NCI-H82 (cell line): ENCODE measurements at regions not wholly inside any gene's neighbourhood (a gene's known extent, or its start where the extent isn't known, plus 50 kb on each side); places are given as distances from the start of the nearest gene placed in this dataset.
"Not testable (repeated sequence)": the region's sequence is repeated elsewhere in the genome, so short reads cannot be mapped to it uniquely, and the experiment has no call there.

Experiments
- DNase-seq: peaks from one replicate; lab custom pipeline; 2025; lab: John Stamatoyannopoulos, UW

DNA sequence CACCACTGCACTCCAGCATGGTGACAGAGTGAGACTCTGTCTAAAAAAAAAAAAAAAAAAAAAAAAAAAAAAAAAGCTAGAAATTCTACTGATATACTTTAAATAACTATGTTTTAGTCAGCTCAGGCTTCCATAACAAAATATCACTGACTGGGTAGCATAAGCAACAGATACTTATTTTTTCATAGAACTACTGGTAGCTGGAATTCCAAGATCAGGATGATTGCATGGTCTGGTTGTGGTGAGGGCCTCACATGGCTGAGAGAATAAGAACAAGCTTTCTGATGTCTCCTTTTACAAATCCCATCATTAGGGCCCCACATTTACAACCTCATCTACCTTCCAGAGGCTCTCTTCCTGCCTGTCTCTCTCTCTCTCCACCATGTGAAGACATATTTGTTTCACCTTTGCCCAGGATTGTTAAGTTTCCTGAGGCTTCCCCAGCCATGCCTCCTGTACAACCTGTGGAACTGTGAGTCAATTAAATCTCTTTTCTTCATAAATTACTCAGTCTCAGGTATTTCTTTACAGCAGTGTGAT, 126.7 kb upstream of the SEMA3C start:
- DNase-seq = no peak

DNA sequence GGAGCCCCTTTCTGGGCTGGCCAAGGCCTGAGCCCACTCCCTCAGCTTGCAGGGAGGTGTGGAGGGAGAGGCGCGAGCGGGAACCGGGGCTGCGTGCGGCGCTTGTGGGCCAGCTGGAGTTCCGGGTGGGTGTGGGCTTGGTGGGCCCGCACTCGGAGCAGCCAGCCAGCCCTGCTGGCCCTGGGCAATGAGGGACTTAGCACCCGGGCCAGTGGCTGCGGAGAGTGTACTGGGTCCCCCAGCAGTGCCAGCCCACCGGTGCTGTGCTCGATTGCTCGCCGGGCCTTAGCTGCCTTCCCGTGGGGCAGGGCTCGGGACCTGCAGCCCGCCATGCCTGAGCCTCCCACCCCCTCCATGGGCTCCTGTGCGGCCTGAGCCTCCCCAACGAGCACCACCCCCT, 123.8 kb upstream of the SEMA3C start:
- not testable (repeated sequence) for DNase-seq

DNA sequence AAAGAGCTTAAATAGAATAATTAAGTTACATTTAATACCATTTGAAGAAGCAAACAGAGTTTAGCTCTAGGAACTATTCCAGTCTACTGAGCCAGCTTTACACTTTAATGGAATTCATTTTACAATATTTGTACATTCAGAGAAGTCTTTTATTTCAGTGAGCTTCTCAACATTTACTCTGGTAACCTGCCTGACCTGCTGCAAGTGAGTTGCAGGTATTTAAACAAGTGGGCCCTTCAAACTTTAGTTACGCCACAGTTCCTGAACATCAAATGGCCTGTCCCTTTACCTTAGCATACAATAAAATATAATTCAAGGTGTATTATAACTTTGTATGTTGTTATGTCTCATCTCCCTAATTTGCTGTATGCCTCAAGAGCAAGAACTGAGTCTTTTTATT, 121.6 kb upstream of the SEMA3C start:
- no peak for DNase-seq

DNA sequence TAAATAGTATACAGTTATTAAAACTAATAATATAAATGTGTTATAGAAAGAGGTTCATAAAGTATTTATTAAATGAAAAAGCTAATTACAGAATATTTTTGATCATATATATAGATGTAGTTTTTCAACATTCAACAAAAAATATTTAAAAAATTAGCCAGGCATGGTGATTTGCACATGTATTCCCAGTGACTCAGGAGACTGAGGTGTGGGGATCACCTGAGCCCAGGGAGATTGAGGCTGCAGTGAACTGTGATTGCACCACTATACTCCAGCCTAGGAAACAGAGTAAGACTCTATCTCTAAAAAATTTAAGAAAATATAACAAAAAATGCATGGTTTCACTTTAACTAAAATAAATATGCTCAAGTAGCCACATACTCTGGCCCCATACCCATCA, 118.0 kb upstream of the SEMA3C start:
- DNase-seq = no peak

DNA sequence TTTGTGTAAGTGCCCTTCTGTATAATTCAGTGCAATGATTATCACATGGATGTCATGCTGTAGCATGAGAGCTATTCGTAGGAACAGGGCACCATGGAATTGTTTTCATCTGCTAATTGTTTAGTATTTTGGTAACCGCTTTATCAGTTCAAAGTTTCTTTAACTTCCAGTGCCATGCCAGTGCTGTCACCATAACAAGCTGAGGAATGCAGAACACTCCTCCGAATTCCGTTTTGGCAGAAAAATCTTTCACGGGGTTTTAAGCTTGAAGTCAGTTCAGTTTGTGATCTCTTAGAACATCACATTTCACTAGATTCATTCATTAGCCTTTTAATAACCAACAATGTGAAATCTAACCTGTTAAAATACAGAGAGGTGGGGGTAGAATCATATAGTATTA, 117.2 kb upstream of the SEMA3C start:
- DNase-seq = no peak

DNA sequence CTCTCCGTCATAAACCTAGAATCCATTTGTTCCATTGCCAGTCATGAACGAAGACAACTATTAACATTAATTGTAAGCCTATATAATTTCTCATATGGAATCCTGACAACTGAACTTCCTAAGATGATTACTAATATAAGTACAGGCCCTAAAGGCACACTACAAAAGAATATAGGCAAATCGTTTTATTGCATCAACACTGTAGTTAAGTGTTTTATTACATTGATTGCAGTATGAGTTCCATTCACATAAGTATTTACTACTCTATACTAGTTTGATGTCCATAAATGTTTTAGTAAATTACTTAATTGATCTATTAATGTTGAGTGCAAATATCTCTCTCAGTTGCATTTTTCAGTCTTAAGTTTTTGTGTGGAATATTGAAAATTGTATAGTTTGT, 113.1 kb upstream of the SEMA3C start:
- no peak for DNase-seq

DNA sequence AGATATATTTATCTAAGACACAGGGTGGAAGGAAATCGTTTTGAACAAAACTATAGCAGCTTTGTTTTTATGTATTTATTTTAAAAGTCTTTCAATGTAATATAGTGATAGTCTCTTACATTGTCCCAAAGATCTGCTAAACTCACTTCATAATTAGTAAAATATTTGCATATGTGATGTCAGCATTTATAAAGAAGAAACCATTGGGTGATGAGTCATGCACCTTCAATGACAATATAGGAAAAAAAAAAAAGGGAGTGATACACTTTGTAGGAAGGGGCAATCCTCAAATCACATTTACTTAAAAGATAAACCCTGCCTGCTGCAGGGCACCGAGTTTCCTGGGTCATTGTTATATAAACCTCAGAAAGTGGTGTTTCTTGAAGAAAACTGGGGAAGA, 112.4 kb upstream of the SEMA3C start:
- no peak for DNase-seq

DNA sequence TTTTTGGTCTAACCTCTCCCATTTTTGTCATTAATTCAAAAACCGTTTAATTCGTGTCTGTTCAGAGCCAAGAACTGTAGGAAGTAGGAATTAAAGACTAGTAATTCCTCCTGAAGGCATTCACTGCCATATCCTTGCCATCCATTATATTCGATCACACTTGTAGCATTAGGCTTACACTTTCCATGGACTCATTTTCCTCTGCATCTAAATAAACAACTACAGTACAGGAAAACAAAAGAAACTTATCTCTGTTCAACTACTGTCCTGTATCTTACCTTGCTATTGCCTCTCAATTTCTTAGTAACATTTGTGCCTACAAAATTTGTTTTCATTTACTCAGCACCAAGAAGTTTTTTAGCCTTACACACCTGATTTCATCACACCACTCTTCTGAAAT, 111.6 kb upstream of the SEMA3C start:
- peak; percentile 2 for DNase-seq

DNA sequence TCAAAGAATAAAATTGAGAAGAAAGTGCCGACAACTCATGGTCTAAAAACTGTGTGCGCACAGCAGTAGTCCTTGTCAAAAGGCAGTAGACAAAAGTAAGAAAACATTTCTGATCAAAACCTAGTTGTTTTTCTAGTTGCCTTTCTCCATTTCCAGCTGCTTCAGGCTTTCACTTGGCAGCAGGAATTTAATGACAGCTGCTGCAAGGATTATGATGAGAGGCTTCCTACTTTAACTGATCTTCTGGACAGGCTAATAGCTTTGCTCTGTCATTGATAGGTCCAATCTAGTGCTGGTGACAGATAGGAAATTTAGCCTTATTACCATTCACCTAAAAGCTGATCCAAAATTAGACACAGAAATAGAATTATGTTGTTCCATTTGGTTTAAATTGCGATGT, 110.7 kb upstream of the SEMA3C start:
- peak; percentile 92 for DNase-seq

DNA sequence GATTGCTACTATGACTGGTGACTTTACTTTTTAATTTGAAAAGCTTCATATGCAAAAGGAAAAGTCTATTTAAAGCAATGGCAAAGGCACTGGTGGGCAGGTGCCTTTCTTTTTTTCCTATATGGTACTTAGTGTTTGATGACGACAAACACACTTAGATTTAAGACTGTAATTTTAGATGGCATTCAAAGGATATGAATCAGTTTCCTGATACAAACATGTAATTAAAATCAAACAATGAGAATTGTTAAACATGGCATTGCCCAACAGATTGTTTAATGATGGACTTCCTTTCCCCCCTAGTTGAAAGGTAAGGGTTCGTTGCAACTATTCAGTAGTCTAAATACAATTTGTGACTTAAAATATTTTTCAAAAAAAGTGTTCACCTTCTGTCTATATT, 106.5 kb upstream of the SEMA3C start:
- DNase-seq = no peak

DNA sequence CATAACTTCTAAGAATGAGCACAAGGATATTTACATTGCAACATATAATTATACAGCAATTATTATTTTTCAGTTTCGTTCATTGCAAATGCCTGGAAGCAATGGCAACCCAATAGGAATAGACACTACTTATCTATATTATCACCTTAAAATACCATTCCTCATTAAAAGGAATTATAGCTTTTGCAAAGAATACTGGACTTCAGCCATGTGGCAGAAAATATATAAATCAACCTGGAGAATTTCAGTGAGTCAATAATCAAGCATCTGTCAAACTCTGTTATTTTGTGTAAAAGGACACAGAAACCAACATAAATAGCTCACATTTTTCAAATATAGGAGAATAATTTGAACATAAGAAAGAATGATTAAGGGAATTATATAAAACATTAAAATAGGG, 96.1 kb upstream of the SEMA3C start:
- DNase-seq = no peak

DNA sequence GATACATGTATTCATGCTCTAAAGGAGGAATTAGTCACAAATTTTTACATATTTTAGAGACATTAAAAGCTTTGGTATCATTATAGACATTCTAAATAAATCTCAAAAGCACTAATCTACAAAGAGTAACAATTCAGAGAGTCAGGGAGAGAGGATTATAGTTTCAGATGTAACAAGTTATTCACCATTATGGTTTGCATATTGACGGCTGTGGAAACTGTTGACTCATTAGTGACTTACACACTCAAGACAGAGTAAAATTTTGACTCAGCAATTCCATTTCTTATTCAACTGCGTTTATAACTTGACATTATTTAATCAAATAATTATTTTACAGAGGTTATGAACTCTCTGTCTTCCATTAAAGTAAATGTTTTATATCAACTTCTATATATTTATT, 95.4 kb upstream of the SEMA3C start:
- DNase-seq = no peak

DNA sequence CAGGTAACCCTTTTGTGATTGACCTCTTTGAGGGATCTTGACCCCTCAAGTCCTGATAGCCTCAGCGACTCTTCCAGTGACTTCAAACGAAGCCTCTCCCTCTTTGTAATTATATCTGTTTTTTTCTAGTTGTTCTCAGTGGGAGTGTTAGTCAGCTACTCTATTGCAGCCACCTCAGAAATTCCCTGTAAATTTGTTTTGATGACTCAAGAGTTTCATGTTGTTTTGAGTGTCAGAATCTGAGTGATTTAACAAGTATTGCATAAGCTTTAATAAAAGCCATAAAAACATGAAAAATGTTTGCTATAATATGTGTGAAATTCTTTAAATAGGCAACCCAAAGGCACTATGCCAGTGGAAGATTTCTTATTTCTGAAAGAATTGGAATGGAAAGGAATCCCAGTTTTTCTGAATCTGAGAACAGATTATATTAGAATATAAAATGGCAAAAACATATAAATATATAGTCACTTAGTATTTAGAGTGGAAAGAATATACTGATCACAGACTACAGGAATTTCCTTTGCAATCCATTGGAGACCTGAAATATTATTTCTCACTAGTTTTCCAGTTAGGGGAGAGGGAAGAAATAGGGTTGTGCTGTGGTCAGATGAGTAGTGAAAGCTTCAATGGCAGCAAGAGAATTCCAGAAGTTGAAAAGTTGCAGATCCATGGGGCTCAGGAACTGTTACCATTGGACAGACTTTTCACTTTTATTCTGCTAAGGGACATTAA, 94.4 kb upstream of the SEMA3C start:
- DNase-seq = no peak

DNA sequence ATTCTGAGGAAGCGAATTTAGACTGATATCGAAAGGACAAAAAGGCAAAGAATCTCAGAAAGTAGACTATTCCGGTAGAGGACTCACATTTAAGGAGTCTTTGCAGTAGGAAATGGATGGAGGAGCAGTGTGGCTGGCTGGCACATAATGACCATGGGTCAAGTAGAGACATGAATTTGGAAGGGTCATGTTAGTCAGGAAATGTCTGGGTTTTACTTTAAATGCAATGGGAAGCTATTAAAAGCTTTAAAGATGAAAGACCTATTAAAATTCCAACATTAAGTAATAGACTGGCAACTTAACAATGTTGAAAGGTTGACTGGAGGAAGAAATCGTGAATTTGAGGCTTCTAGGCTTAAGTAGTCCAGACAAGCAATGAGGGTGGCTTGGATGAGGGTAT, 90.0 kb upstream of the SEMA3C start:
- DNase-seq = no peak

DNA sequence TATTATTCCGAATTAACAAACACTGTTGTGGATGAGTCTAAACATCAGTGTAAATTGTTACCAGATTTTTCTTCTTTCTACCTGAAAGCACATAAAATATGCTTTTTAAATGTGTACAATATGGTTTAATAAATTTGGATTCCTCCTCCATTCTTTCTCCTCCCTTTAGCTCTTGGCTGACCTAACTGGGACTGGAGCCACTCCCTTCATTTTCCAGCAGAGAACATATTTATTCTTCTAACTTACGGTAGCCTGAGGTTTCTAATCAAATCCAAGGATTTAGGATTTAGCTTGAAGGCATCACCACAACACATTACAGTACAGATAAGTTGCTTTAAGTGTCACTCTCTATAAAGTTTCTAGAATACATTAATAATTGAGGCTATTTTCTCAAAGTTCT, 88.2 kb upstream of the SEMA3C start:
- DNase-seq = no peak

DNA sequence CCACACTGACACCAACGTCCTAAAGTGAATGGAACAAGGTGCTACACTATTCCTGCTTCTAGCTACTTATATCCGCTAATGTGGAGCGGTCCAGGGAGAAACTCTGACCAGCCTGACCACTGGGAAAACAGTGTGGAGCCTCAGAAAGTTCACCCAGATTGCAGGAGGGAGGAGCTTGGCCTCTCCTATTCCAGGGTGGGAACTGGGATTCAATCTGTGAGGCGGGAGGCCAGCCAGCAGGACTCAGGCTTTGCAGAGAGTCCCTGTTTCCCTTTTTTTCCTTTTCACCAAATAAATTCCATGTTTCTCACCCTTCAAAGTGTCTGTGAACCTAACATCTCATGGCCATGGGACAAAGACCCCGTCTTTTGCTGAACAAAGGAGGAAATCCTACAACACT, 86.4 kb upstream of the SEMA3C start:
- DNase-seq = no peak

DNA sequence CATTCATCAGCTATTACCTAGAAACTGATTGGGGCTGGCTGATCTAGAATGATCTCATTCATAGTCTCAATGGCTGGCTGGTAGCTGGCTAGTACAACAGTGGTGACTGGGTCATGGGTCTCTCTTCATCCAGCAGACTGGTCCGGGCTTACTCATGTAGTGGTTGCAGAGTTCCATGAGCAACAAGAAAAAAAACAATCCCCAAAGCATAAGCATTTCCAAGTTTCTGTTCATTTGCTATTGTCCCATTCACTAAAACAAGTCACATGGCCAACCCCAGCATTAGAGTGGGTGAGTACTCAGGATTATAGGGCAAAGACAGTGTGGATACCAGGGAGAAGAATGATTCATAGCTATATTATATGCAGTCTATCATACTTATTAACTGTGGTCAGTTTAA, 85.2 kb upstream of the SEMA3C start:
- DNase-seq = no peak

DNA sequence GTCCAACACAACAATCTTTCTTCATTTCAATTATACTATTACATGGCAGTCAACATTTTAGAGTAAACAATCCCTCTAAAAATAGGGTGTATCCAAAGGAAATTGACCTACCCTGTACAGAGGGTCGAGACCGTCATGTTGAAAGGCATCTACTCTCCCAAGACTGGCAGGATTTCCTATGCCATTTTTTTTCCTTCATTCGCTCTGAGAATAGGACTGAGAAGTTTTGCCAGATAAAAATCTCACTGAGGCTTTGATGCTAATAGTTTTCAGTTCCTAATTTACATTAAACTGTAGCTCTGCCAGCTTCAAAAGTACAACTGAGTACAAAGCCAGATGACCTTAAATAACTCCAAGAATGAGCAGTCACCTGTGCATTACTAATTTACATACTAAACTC, 84.5 kb upstream of the SEMA3C start:
- no peak for DNase-seq

DNA sequence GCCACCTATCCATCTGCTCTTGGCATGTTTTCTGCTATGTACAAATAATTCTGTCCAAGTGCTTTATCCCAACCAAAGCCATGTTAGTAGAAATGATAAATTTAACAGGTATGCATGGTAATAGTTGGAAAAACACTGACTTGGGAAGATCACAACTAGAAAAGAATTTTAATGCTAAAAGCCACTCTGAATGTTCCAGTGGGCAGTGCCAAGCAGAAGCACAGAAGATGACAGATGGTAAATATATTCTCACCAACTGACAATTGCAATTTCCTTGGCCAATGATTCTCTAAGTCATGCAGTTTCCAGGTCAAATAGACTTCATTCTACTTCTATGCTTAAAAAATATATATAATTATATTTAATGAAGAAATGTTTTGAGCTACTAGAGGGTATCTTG, 83.6 kb upstream of the SEMA3C start:
- DNase-seq = no peak

DNA sequence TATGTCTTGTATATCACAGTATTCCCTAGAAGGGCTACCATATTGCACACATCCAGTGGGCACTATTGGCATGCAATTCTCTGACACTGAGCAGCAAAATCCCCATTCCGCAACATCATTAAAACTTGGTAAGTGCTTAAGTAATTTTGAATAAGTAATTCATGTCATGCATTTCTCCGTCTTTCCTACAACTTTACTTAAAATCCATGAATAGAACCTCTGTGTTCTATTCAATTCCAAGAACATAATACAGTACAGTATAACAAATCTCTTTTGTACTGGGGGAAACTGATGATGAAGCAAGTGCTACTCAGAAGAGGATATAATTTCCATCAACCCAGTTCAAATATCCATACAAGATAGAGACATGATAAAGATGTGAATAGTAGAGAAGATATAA, 80.9 kb upstream of the SEMA3C start:
- no peak for DNase-seq

DNA sequence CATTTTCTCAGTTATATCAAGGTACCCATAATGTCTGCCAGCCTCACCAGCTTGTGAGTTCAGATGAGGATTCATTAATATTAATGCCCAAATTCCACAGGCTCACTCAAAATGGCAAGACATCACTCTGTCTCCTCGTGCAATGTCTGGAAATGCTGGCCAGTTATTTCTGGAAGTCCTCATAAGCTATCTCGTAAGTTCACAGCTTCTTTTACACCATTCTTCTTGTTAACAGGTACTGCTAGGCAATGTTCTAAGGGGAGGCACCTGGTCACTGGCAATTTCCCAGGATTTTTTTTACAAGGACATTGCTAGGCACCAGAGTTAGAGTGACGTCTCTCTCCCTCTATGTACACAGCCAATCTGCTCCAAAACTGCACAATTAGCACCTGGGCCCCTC, 80.2 kb upstream of the SEMA3C start:
- DNase-seq = no peak

DNA sequence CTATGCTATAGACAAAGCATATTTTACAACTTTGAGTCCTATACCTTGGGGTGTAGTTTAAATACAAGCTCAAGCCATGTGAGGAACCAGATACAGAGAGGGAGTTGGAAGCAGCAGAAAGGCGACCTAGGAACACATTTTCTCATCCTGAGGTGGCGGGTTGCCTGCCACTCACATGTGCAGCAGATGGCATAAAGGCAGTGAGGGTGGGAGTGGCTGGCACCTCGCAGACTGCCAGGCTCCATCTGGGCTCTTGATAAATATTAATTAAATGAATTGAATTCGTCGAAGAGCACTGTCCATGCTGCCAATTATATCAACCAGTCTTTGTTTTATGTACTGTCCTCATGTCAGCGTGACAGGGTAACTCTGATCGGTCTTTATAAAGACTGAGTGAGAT, 79.0 kb upstream of the SEMA3C start:
- DNase-seq = no peak

DNA sequence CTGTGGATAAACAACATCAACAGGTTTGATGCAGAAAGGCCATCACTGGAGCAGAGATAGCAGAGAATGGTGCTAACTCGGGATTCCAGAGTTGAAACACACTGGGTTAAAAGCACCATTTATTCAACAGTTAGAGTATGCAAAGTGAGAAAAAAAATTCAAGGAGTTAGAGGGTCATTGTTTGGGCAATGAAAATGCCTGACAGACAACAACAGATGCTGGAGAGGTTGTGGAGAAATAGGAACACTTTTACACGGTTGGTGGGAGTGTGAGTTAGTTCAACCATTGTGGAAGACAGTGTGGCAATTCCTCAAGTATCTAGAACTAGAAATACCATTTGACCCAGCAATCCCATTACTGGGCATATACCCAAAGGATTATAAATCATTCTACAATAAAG, 77.4 kb upstream of the SEMA3C start:
- not testable (repeated sequence) for DNase-seq

DNA sequence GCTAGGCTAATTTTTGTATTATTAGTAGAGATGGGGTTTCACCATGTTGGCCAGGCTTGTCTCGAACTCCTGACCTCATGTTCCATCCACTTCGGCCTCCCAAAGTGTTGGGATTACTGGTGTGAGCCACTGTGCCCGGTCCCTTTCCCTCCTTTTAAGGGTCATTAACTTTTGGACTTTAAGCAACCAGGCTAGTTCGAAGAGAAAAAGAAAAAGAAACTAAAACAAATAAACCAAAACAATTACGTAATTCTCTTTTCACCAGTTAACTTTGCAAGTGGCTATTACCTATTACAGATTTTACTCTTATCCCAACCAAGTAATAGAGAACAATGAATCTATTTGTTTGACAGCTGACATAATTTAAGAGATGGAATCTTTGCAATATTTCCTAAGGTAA, 72.8 kb upstream of the SEMA3C start:
- no peak for DNase-seq
